Fibroblast of pulmonary artery (primary cell): ENCODE measurements at regions not wholly inside any gene's neighbourhood (a gene's known extent, or its start where the extent isn't known, plus 50 kb on each side); places are given as distances from the start of the nearest gene placed in this dataset.
"Not testable (repeated sequence)": the region's sequence is repeated elsewhere in the genome, so short reads cannot be mapped to it uniquely, and the experiment has no call there.

Source experiments
- DNase-seq: peaks from one replicate; pipeline ENCODE4 v3.0.0-alpha.2; 2010; ENCODE audit warnings: low read depth
- H3K4me3 ChIP-seq: replicated peaks from 2 replicates; pipeline ENCODE4 v1.5.1; 2011; ENCODE audit warnings: low read depth, mild to moderate bottlenecking, control low read depth, low read length, moderate library complexity
- CTCF ChIP-seq: IDR thresholded peaks from 2 replicates; pipeline ENCODE4 v1.5.1; 2011; ENCODE audit warnings: mild to moderate bottlenecking, control low read depth, low read length, inconsistent platforms; ENCODE audit errors: missing control alignments

GRCh38 chr5:145464171-145464570 is 371.0 kb downstream of the PRELID2 start:
- TF ChIP-seq CTCF: no peak
- no peak overlapping the region for H3K4me3 ChIP-seq
- no peak for DNase-seq

GRCh38 chr5:145463634-145464033 is 371.5 kb downstream of the PRELID2 start:
- peak; percentile 35 for DNase-seq
- no peak for TF ChIP-seq CTCF
- H3K4me3 ChIP-seq: no peak overlapping the region

- no peak overlapping the region for H3K4me3 ChIP-seq
- TF ChIP-seq CTCF: no peak
- no peak for DNase-seq
Observed at GRCh38 chr5:145462525-145462924, 372.6 kb downstream of the PRELID2 start.

GRCh38 chr5:145450286-145450885 is 384.8 kb downstream of the PRELID2 start:
- no peak overlapping the region for H3K4me3 ChIP-seq
- no peak for DNase-seq
- TF ChIP-seq CTCF: no peak

- H3K4me3 ChIP-seq: no peak overlapping the region
- DNase-seq: no peak
- no peak for TF ChIP-seq CTCF
Observed at GRCh38 chr5:145449794-145450193, 385.3 kb downstream of the PRELID2 start.

- not testable (repeated sequence) for DNase-seq, H3K4me3 ChIP-seq
Observed at GRCh38 chr5:145446875-145447274, 388.3 kb downstream of the PRELID2 start.

- no peak for TF ChIP-seq CTCF
- no peak for DNase-seq
- no peak overlapping the region for H3K4me3 ChIP-seq
Observed at GRCh38 chr5:145446412-145446811, 388.7 kb downstream of the PRELID2 start.
